Peyer's patch (tissue), 4 donors: ENCODE measurements at regions not wholly inside any gene's neighbourhood (a gene's known extent, or its start where the extent isn't known, plus 50 kb on each side); places are given as distances from the start of the nearest gene placed in this dataset.

Experiments
- DNase-seq, 3 donors: peaks; one replicate each; pipeline ENCODE4 v3.0.0-alpha.2; 2017 to 2019
- H3K27ac ChIP-seq, 4 donors: fragments of 200-600 bp; sonication (generic); one replicate each; pipeline ENCODE4 v1.5.1; 2016 to 2019
- H3K27me3 ChIP-seq, 2 donors: fragments of 200-600 bp; sonication (generic); one replicate each; pipeline ENCODE4 v1.5.1; 2019
- H3K36me3 ChIP-seq, 3 donors: fragments of 200-600 bp; sonication (generic); one replicate each; pipeline ENCODE4 v1.5.1; 2016 to 2019
- H3K4me1 ChIP-seq, 4 donors: fragments of 200-600 bp; sonication (generic); one replicate each; pipeline ENCODE4 v1.5.1; 2016 to 2019
- H3K4me3 ChIP-seq, 4 donors: fragments of 200-600 bp; sonication (generic); 1 replicate in 3 of 4; 2 replicates in 1 of 4; pipeline ENCODE4 v1.5.1; 2016 to 2019; ENCODE audit warnings: mild to moderate bottlenecking in 1 of 4
- H3K9me3 ChIP-seq, 4 donors: fragments of 200-600 bp; sonication (generic); one replicate each; pipeline ENCODE4 v1.5.1; 2016 to 2019; ENCODE audit warnings: mild to moderate bottlenecking in 1 of 4
- CTCF ChIP-seq, 6 experiments: fragments of 450-650 bp in 4 of 6; fragments of 200-600 bp in 2 of 6; sonication (generic) in 1 of 6; IDR thresholded peaks; one replicate each; pipeline ENCODE4 v1.5.1; 2017 to 2019; ENCODE audit warnings: antibody characterized with exemption in 6 of 6, mild to moderate bottlenecking in 3 of 6, moderate library complexity in 1 of 6
- POLR2A ChIP-seq, 2 donors: fragments of 450-650 bp; IDR thresholded peaks; one replicate each; pipeline ENCODE4 v1.5.1; 2017; ENCODE audit warnings: antibody characterized with exemption in 2 of 2, mild to moderate bottlenecking in 2 of 2, moderate library complexity in 2 of 2

GRCh38 chr14:104425763-104426646 lies 153.6 kb upstream of the C14orf180 start:
- TF ChIP-seq CTCF (IDR thresholded peaks at IDR 0.05) = no peak
- no peak for TF ChIP-seq POLR2A (IDR thresholded peaks at IDR 0.05)
- H3K27me3 ChIP-seq = no peaks in the 10 kb centered on the region

DNA sequence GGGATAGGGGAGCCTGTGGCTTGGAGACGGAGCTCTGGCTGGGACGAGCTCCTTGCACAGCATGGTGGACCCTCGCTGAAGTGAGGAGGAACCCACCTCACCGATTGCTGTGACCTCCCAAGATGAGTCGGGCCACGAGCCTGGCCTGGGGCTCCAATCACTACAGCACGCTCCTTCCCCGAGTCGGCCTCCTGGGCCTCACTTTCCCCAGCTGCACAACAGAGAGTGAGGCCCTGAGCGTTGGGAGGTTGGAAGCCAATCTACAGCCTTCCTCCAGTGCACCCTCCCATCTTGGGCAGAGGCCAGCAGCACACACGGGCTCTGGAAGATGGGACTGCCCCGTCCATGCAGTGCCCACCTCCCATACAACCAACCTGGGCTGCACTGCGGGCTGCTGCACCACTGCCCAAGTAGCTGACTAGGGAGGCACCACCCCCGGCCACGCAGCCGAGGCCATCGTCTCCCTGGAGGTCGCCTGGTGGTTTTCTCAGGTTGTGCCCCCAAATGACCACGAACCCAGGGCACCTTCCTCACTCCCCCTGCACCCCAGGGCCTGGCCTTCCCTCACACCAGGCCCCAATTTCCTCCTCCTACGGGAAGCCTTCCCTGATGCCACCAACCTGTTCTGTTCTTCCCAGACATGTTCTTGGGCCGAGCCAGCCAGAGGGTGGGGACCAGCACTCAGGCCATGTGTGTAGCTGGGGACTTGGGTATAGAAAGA lies 152.3 kb upstream of the C14orf180 start:
- Histone ChIP-seq H3K9me3 (no peaks in the 10 kb centered on the region), H3K27ac (no peak overlapping the region), H3K4me1 (no peaks in the 10 kb centered on the region), H3K36me3 (no peaks in the 10 kb centered on the region), H3K4me3 (no peak overlapping the region), H3K27me3 (no peaks in the 10 kb centered on the region)
- DNase-seq = no peak
- no peak for TF ChIP-seq CTCF (IDR thresholded peaks at IDR 0.05)
- TF ChIP-seq POLR2A (IDR thresholded peaks at IDR 0.05) = no peak

More at GRCh38 chr14:104425763-104426646, 153.6 kb upstream of the C14orf180 start:
- Histone ChIP-seq H3K9me3 (no peaks in the 10 kb centered on the region), H3K36me3 (no peaks in the 10 kb centered on the region), H3K4me3 (no peak overlapping the region), H3K4me1 (no peaks in the 10 kb centered on the region), H3K27ac (no peak overlapping the region)
- no peak for DNase-seq

GRCh38 chr14:104428333-104428851 lies 151.2 kb upstream of the C14orf180 start:
- no peaks in the 10 kb centered on the region for H3K9me3 ChIP-seq
- no peaks in the 10 kb centered on the region for H3K27me3 ChIP-seq
- H3K4me3 ChIP-seq = no peak overlapping the region
- no peaks in the 10 kb centered on the region for H3K36me3 ChIP-seq
- no peak for DNase-seq
- no peak overlapping the region for H3K27ac ChIP-seq
- no peak for TF ChIP-seq POLR2A (IDR thresholded peaks at IDR 0.05)
- TF ChIP-seq CTCF (IDR thresholded peaks at IDR 0.05) = no peak
- H3K4me1 ChIP-seq = no peaks in the 10 kb centered on the region

- Histone ChIP-seq H3K4me1 (no peaks in the 10 kb centered on the region), H3K9me3 (no peaks in the 10 kb centered on the region), H3K27me3 (no peaks in the 10 kb centered on the region), H3K27ac (no peak overlapping the region), H3K36me3 (no peaks in the 10 kb centered on the region), H3K4me3 (no peak overlapping the region)
- DNase-seq = no peak
- no peak for TF ChIP-seq POLR2A (IDR thresholded peaks at IDR 0.05)
- no peak for TF ChIP-seq CTCF (IDR thresholded peaks at IDR 0.05)
These were observed 150.7 kb upstream of the C14orf180 start for GRCh38 chr14:104428860-104429259.

GRCh38 chr14:104429291-104429861 lies 150.2 kb upstream of the C14orf180 start:
- H3K27me3 ChIP-seq = no peaks in the 10 kb centered on the region
- no peak for DNase-seq
- no peaks in the 10 kb centered on the region for H3K36me3 ChIP-seq
- no peak overlapping the region for H3K4me3 ChIP-seq
- H3K4me1 ChIP-seq = no peaks in the 10 kb centered on the region
- no peak overlapping the region for H3K27ac ChIP-seq
- no peak for TF ChIP-seq POLR2A (IDR thresholded peaks at IDR 0.05)
- TF ChIP-seq CTCF (IDR thresholded peaks at IDR 0.05) = no peak
- H3K9me3 ChIP-seq = no peaks in the 10 kb centered on the region
